GM12891 (cell line): ENCODE measurements at regions not wholly inside any gene's neighbourhood (a gene's known extent, or its start where the extent isn't known, plus 50 kb on each side); places are given as distances from the start of the nearest gene placed in this dataset.

Source experiments
- POLR2A ChIP-seq: IDR thresholded peaks from 2 replicates; pipeline ENCODE4 v1.6.1; 2011; ENCODE audit warnings: low read depth, low read length, control low read depth
- POU2F2 ChIP-seq: IDR thresholded peaks from 2 replicates; pipeline ENCODE4 v1.6.1; 2011; ENCODE audit warnings: low read depth, mild to moderate bottlenecking, control low read depth, low read length, moderate library complexity
- TAF1 ChIP-seq: IDR thresholded peaks from 2 replicates; pipeline ENCODE4 v1.6.1; 2011; ENCODE audit warnings: low read depth, low read length, control low read depth

- TF ChIP-seq POLR2A (no peak), TAF1 (no peak), POU2F2 (no peak)
Measured at GRCh38 chr12:107399046-107399445, 286.6 kb upstream of the PWP1 start.
